ENCODE measurements at regions not wholly inside any gene's neighbourhood (a gene's known extent, or its start where the extent isn't known, plus 50 kb on each side); places are given as distances from the start of the nearest gene placed in this dataset.

DNA sequence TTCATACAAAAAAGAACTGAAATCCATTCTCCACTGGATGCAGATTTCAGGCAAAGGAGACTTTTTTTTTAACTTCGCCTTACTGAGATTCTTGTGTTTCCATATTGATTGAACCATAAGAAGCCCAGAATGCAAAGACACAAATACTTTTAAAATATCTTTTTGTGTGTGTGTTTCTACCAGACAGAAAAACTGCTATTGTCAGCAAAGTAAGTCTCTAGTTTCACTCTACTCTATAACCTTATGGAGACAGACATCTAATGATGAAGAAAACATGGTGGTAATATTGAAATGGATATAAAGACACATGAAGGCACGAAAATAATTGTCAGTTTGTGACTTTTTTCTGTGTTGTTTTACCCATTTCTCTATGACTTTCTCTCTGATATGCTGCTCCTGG, 260.3 kb upstream of the RORB start:
- Mint-ChIP-seq H3K9me3 (peaks cover 34% of the 10 kb centered on the region), H3K4me1 (no peaks in the 10 kb centered on the region), H3K27ac (no peak overlapping the region), H3K4me3 (no peak overlapping the region), H3K27me3 (ENCODE audit: low read depth, poor library complexity) (no peaks in the 10 kb centered on the region), H3K36me3 (ENCODE audit: low read depth) (no peaks in the 10 kb centered on the region)
- TF ChIP-seq, protein P1, sequence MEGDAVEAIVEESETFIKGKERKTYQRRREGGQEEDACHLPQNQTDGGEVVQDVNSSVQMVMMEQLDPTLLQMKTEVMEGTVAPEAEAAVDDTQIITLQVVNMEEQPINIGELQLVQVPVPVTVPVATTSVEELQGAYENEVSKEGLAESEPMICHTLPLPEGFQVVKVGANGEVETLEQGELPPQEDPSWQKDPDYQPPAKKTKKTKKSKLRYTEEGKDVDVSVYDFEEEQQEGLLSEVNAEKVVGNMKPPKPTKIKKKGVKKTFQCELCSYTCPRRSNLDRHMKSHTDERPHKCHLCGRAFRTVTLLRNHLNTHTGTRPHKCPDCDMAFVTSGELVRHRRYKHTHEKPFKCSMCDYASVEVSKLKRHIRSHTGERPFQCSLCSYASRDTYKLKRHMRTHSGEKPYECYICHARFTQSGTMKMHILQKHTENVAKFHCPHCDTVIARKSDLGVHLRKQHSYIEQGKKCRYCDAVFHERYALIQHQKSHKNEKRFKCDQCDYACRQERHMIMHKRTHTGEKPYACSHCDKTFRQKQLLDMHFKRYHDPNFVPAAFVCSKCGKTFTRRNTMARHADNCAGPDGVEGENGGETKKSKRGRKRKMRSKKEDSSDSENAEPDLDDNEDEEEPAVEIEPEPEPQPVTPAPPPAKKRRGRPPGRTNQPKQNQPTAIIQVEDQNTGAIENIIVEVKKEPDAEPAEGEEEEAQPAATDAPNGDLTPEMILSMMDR (IDR thresholded peaks at IDR 0.05), result no peak
- no peak for DNase-seq

DNA sequence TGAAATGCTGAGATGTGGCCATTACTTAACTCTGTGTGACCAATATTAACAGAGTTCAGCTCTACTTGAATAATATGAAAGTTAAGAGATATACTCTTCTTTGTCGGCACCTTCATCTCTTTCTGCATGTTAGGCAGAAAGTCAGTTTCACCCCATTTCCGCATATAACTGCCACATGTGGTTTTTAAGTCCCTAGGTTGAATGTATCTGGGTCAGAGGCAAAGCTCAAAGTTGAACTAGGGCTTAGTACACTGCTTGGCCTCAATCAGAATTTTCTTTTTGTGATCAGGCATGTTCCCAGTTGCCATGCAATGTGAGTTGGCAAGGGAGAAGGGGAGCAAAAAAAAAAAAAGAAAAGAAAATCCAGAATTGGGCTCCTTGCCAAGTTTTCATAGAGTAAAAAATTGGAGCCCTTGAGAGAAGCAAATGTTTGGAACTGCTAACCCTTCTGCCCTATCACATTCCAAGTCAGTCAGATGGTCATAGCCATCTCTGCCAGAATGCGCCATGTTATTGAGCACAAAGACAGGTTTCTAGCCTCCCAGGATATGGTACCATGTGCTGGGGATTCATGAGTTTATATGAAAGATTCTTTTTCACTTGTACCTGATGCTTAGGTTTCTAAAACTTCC, 251.2 kb upstream of the RORB start:
- Mint-ChIP-seq H3K27me3 (ENCODE audit: low read depth, poor library complexity) (no peaks in the 10 kb centered on the region), H3K4me3 (no peak overlapping the region), H3K9me3 (peaks cover 25% of the 10 kb centered on the region), H3K27ac (no peak overlapping the region), H3K4me1 (no peaks in the 10 kb centered on the region), H3K36me3 (ENCODE audit: low read depth) (no peaks in the 10 kb centered on the region)
- TF ChIP-seq, protein P1 (IDR thresholded peaks at IDR 0.05), result no peak
- no peak for DNase-seq

DNA sequence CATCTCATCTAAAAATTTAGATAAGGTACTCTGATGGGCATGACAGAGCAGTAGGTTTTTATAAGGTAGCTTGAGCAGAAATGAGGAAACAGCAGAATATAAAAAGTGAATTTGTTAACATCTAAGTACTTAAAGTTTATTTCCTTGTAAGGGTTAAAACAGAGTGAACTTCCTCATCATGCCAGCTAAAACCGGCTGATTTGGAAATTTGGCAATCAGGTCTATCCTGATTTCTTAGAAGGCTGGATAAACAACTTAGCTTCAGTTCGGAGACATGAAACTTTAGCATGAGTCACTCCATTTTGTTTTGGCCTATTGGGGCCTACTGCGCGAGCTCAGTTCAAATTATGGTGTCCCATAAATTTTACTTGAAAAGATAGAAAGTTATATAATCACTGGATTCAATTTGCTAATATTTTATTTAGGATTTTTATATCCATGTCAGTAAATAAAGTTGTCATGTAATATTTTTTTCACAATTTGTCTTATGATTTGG, 241.6 kb upstream of the RORB start:
- Mint-ChIP-seq H3K9me3 (no peaks in the 10 kb centered on the region), H3K27me3 (ENCODE audit: low read depth, poor library complexity) (no peaks in the 10 kb centered on the region), H3K4me3 (no peak overlapping the region), H3K4me1 (no peaks in the 10 kb centered on the region), H3K36me3 (ENCODE audit: low read depth) (no peaks in the 10 kb centered on the region), H3K27ac (no peak overlapping the region)
- TF ChIP-seq, protein P1 (IDR thresholded peaks at IDR 0.05), result no peak
- DNase-seq, result no peak

DNA sequence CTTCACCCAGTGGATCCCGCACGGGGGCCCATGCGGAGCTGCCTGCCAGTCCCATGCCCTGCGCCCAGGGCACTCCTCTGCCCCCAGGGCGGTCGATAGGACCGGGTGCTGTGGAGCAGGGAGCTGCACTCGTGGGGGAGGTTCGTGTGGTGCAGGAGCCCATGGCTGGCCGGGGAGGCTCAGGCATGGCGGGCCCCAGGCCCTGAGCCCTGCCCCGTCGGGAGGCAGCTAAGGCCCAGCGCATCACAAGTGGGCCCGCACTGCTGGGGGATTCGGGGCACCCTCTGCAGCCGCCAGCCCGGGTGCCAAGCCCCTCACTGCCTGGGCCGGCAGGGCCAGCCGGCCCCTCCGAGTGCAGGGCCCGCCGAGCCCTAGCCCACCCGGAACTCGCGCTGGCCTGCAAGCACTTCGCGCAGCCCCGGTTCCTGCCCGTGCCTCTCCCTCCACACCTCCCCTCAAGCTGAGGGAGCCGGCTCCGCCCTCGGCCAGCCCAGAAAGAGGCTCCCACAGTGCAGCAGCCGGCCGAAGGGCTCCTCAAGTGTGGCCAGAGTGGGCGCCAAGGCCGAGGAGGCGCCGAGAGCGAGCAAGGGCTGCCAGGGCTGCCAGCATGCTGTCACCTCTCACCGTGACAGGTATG, 221.1 kb upstream of the RORB start:
- Mint-ChIP-seq H3K27ac (no peak overlapping the region), H3K4me1 (no peaks in the 10 kb centered on the region), H3K27me3 (ENCODE audit: low read depth, poor library complexity) (peaks cover 2% of the 10 kb centered on the region), H3K36me3 (ENCODE audit: low read depth) (no peaks in the 10 kb centered on the region), H3K9me3 (peaks cover 5% of the 10 kb centered on the region), H3K4me3 (no peak overlapping the region)
- TF ChIP-seq, protein P1 (IDR thresholded peaks at IDR 0.05), result no peak
- DNase-seq, result no peak

DNA sequence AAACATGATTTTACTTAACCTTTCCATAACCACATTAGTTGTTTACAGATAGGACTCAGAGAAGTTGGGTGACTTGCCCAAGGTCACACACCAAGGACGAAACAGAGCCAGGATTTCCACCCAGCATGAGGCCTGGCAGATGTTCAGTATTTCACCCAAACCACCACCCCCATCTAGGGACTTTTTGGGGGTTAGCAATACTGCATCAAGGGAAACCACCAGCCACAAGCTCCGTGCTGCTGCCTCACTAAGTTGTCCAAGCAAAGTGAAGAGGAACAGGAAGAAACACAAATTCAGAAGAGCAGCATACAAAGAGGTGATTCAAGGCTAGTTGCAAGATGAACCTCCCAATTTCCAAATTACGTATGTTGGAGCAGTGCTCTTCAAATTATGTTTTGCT, 219.6 kb upstream of the RORB start:
- H3K36me3 Mint-ChIP-seq (ENCODE audit: low read depth), result no peaks in the 10 kb centered on the region
- TF ChIP-seq, protein P1 (IDR thresholded peaks at IDR 0.05), result no peak
- H3K27ac Mint-ChIP-seq, result no peak overlapping the region
- no peak for DNase-seq
- peaks cover 2% of the 10 kb centered on the region for H3K27me3 Mint-ChIP-seq (ENCODE audit: low read depth, poor library complexity)
- H3K4me3 Mint-ChIP-seq, result no peak overlapping the region
- H3K9me3 Mint-ChIP-seq, result peaks cover 5% of the 10 kb centered on the region
- no peaks in the 10 kb centered on the region for H3K4me1 Mint-ChIP-seq

DNA sequence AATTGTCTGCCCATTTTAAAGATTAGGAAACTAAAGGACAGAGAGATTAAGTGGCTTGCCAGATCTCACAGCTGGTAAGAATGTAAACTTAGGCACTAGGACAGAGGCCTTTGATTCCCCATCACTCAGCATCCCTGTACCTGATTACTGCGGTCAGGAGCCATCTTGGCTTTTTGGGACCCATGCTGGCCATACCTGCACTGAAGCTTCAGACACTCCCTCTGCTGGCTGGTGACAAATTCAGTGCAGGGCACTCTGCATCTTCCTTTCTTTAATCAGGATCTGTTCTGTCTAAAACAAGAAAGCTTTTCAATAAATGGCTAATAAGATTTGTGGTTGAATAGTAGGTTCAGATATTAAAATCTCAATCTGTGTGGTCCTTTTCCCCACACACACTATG, 215.5 kb upstream of the RORB start:
- H3K4me1 Mint-ChIP-seq, result peaks cover 10% of the 10 kb centered on the region
- no peak overlapping the region for H3K27ac Mint-ChIP-seq
- DNase-seq, result no peak
- no peak overlapping the region for H3K4me3 Mint-ChIP-seq
- no peaks in the 10 kb centered on the region for H3K36me3 Mint-ChIP-seq (ENCODE audit: low read depth)
- no peaks in the 10 kb centered on the region for H3K9me3 Mint-ChIP-seq
- TF ChIP-seq, protein P1 (IDR thresholded peaks at IDR 0.05), result no peak
- H3K27me3 Mint-ChIP-seq (ENCODE audit: low read depth, poor library complexity), result no peaks in the 10 kb centered on the region
